Suppressor macrophage treated with lipopolysaccharide for 4 hours (primary cell): ENCODE measurements at regions not wholly inside any gene's neighbourhood (a gene's known extent, or its start where the extent isn't known, plus 50 kb on each side); places are given as distances from the start of the nearest gene placed in this dataset.
"Not testable (repeated sequence)": the region's sequence is repeated elsewhere in the genome, so short reads cannot be mapped to it uniquely, and the experiment has no call there.

Experiments
- DNase-seq: peaks from one replicate; pipeline ENCODE4 v3.0.0-alpha.2; 2020

GRCh38 chr1:22336696-22337545 lies 114.7 kb upstream of the ZBTB40 start:
- not testable (repeated sequence) for DNase-seq

- no peak for DNase-seq
Observed at GRCh38 chr1:22338071-22338765, 113.4 kb upstream of the ZBTB40 start.

- no peak for DNase-seq
Observed at GRCh38 chr1:22339237-22339636, 112.4 kb upstream of the ZBTB40 start.

- DNase-seq: no peak
Observed at GRCh38 chr1:22340066-22340465, 111.6 kb upstream of the ZBTB40 start.

GRCh38 chr1:22340873-22341272 lies 110.8 kb upstream of the ZBTB40 start:
- DNase-seq: peak; percentile 18

GRCh38 chr1:22341791-22342605 lies 109.7 kb upstream of the ZBTB40 start:
- DNase-seq: no peak

- DNase-seq: no peak
Observed at GRCh38 chr1:22342734-22343191, 108.9 kb upstream of the ZBTB40 start.

- no peak for DNase-seq
Observed at GRCh38 chr1:22343456-22344328, 108.0 kb upstream of the ZBTB40 start.

- no peak for DNase-seq
Observed at GRCh38 chr1:22344329-22344630, 107.4 kb upstream of the ZBTB40 start.

- DNase-seq: no peak
Observed at GRCh38 chr1:22344851-22345560, 106.6 kb upstream of the ZBTB40 start.

- DNase-seq: no peak
Observed at GRCh38 chr1:22347854-22348760, 103.5 kb upstream of the ZBTB40 start.

- DNase-seq: no peak
Observed at GRCh38 chr1:22349362-22350043, 102.1 kb upstream of the ZBTB40 start.

- no peak for DNase-seq
Observed at GRCh38 chr1:22350171-22350923, 101.3 kb upstream of the ZBTB40 start.

- DNase-seq: no peak
Observed at GRCh38 chr1:22350924-22351767, 100.5 kb upstream of the ZBTB40 start.

GRCh38 chr1:22351768-22352080 lies 99.9 kb upstream of the ZBTB40 start:
- no peak for DNase-seq

GRCh38 chr1:22352355-22352754 lies 99.3 kb upstream of the ZBTB40 start:
- DNase-seq: no peak

GRCh38 chr1:22352896-22353295 lies 98.8 kb upstream of the ZBTB40 start:
- no peak for DNase-seq

- DNase-seq: no peak
Observed at GRCh38 chr1:22359427-22359826, 92.2 kb upstream of the ZBTB40 start.
